ENCODE measurements at regions not wholly inside any gene's neighbourhood (a gene's known extent, or its start where the extent isn't known, plus 50 kb on each side); places are given as distances from the start of the nearest gene placed in this dataset.

GRCh38 chr17:71649941-71650350, 470.9 kb upstream of the SOX9 start:
- TF ChIP-seq CTCF (conservative IDR thresholded peaks at IDR 0.05; ENCODE audit: low read depth in 2 of 2): no peak
- TF ChIP-seq POLR2AphosphoS5 (IDR thresholded peaks at IDR 0.05; ENCODE audit: low read depth): no peak
- TF ChIP-seq EZH2 (IDR thresholded peaks at IDR 0.05; ENCODE audit: low read depth, unreplicated experiment): no peak
- TF ChIP-seq EZH2phosphoT487 (IDR thresholded peaks at IDR 0.05; ENCODE audit: unreplicated experiment): no peak
- no peak for TF ChIP-seq CREB1 (CRISPR knock-in tag; IDR thresholded peaks at IDR 0.05; ENCODE audit: low read depth)
- no peak for TF ChIP-seq NANOG (IDR thresholded peaks at IDR 0.05; ENCODE audit: borderline replicate concordance)

Measured in GM23338 (cell line).